ENCODE measurements at regions not wholly inside any gene's neighbourhood (a gene's known extent, or its start where the extent isn't known, plus 50 kb on each side); places are given as distances from the start of the nearest gene placed in this dataset.
"Not testable (repeated sequence)": the region's sequence is repeated elsewhere in the genome, so short reads cannot be mapped to it uniquely, and the experiment has no call there.

GRCh38 chr3:110933821-110934426 is 137.7 kb upstream of the NECTIN3 start:
- DNase-seq (ENCODE audit: extremely low read depth, insufficient read length): no peak
- TF ChIP-seq CTCF (IDR thresholded peaks at IDR 0.05; ENCODE audit: insufficient read depth, low read length, poor library complexity, severe bottlenecking): no peak
- H3K4me3 ChIP-seq (replicated peaks; ENCODE audit: low read depth, low read length): no peak overlapping the region
- H3K36me3 ChIP-seq (ENCODE audit: control insufficient read depth, insufficient read depth, low read length): no peaks in the 10 kb centered on the region
- H3K27me3 ChIP-seq (replicated peaks; ENCODE audit: control insufficient read depth, insufficient read depth, low read length): no peaks in the 10 kb centered on the region

- no peak overlapping the region for H3K4me3 ChIP-seq (replicated peaks; ENCODE audit: low read depth, low read length)
- no peaks in the 10 kb centered on the region for H3K27me3 ChIP-seq (replicated peaks; ENCODE audit: control insufficient read depth, insufficient read depth, low read length)
- TF ChIP-seq CTCF (IDR thresholded peaks at IDR 0.05; ENCODE audit: insufficient read depth, low read length, poor library complexity, severe bottlenecking): no peak
- DNase-seq (ENCODE audit: extremely low read depth, insufficient read length): no peak
- no peaks in the 10 kb centered on the region for H3K36me3 ChIP-seq (ENCODE audit: control insufficient read depth, insufficient read depth, low read length)
Observed at GRCh38 chr3:110938629-110939028, 133.0 kb upstream of the NECTIN3 start.

GRCh38 chr3:110940055-110940454 is 131.6 kb upstream of the NECTIN3 start:
- DNase-seq (ENCODE audit: extremely low read depth, insufficient read length): no peak
- no peak overlapping the region for H3K4me3 ChIP-seq (replicated peaks; ENCODE audit: low read depth, low read length)
- H3K36me3 ChIP-seq (ENCODE audit: control insufficient read depth, insufficient read depth, low read length): no peaks in the 10 kb centered on the region
- TF ChIP-seq CTCF (IDR thresholded peaks at IDR 0.05; ENCODE audit: insufficient read depth, low read length, poor library complexity, severe bottlenecking): no peak
- no peaks in the 10 kb centered on the region for H3K27me3 ChIP-seq (replicated peaks; ENCODE audit: control insufficient read depth, insufficient read depth, low read length)

GRCh38 chr3:110944782-110945181 is 126.8 kb upstream of the NECTIN3 start:
- no peak for DNase-seq (ENCODE audit: extremely low read depth, insufficient read length)
- Histone ChIP-seq H3K4me3 (replicated peaks; ENCODE audit: low read depth, low read length) (no peak overlapping the region), H3K27me3 (replicated peaks; ENCODE audit: control insufficient read depth, insufficient read depth, low read length) (no peaks in the 10 kb centered on the region), H3K36me3 (ENCODE audit: control insufficient read depth, insufficient read depth, low read length) (no peaks in the 10 kb centered on the region)
- TF ChIP-seq CTCF (IDR thresholded peaks at IDR 0.05; ENCODE audit: insufficient read depth, low read length, poor library complexity, severe bottlenecking): no peak

- TF ChIP-seq CTCF (IDR thresholded peaks at IDR 0.05; ENCODE audit: insufficient read depth, low read length, poor library complexity, severe bottlenecking): no peak
- Histone ChIP-seq H3K27me3 (replicated peaks; ENCODE audit: control insufficient read depth, insufficient read depth, low read length) (no peaks in the 10 kb centered on the region), H3K36me3 (ENCODE audit: control insufficient read depth, insufficient read depth, low read length) (no peaks in the 10 kb centered on the region), H3K4me3 (replicated peaks; ENCODE audit: low read depth, low read length) (no peak overlapping the region)
- no peak for DNase-seq (ENCODE audit: extremely low read depth, insufficient read length)
Observed at GRCh38 chr3:110946810-110947209, 124.8 kb upstream of the NECTIN3 start.

- not testable (repeated sequence) for H3K36me3 ChIP-seq (ENCODE audit: control insufficient read depth, insufficient read depth, low read length); H3K27me3 ChIP-seq (replicated peaks; ENCODE audit: control insufficient read depth, insufficient read depth, low read length); DNase-seq (ENCODE audit: extremely low read depth, insufficient read length); H3K4me3 ChIP-seq (replicated peaks; ENCODE audit: low read depth, low read length)
Observed at GRCh38 chr3:110949194-110949593, 122.4 kb upstream of the NECTIN3 start.
